ENCODE measurements at regions not wholly inside any gene's neighbourhood (a gene's known extent, or its start where the extent isn't known, plus 50 kb on each side); places are given as distances from the start of the nearest gene placed in this dataset.
A peak's percentile ranks its signal among the peaks of the same experiment; 100 is the strongest.
"Not testable (repeated sequence)": the region's sequence is repeated elsewhere in the genome, so short reads cannot be mapped to it uniquely, and the experiment has no call there.

GRCh38 chr16:17938546-17938945 lies 398.0 kb downstream of the NPIPA8 start:
- no peak for DNase-seq
- H3K9me3 Mint-ChIP-seq = no peaks in the 10 kb centered on the region
- H3K36me3 Mint-ChIP-seq (ENCODE audit: low read depth) = no peaks in the 10 kb centered on the region
- peaks cover 12% of the 10 kb centered on the region for H3K4me1 Mint-ChIP-seq (ENCODE audit: low read depth)
- no peak overlapping the region for H3K27ac Mint-ChIP-seq
- H3K27me3 Mint-ChIP-seq = peaks cover 4% of the 10 kb centered on the region
- H3K4me3 Mint-ChIP-seq = no peak overlapping the region

GRCh38 chr16:17936766-17937402 lies 399.7 kb downstream of the NPIPA8 start:
- no peak for DNase-seq
- Mint-ChIP-seq H3K4me1 (ENCODE audit: low read depth) (peaks cover 12% of the 10 kb centered on the region), H3K27me3 (no peaks in the 10 kb centered on the region), H3K4me3 (no peak overlapping the region), H3K36me3 (ENCODE audit: low read depth) (no peaks in the 10 kb centered on the region), H3K9me3 (no peaks in the 10 kb centered on the region), H3K27ac (no peak overlapping the region)

- no peaks in the 10 kb centered on the region for H3K4me1 Mint-ChIP-seq (ENCODE audit: low read depth)
- DNase-seq = no peak
- no peaks in the 10 kb centered on the region for H3K9me3 Mint-ChIP-seq
- no peak overlapping the region for H3K27ac Mint-ChIP-seq
- peaks cover 7% of the 10 kb centered on the region for H3K27me3 Mint-ChIP-seq
- H3K4me3 Mint-ChIP-seq = no peak overlapping the region
- no peaks in the 10 kb centered on the region for H3K36me3 Mint-ChIP-seq (ENCODE audit: low read depth)
Measured at GRCh38 chr16:17930280-17930679, 406.3 kb downstream of the NPIPA8 start.

- H3K4me3 Mint-ChIP-seq = no peak overlapping the region
- no peak for DNase-seq
- no peak overlapping the region for H3K27ac Mint-ChIP-seq
- H3K27me3 Mint-ChIP-seq = peaks cover 7% of the 10 kb centered on the region
- H3K36me3 Mint-ChIP-seq (ENCODE audit: low read depth) = no peaks in the 10 kb centered on the region
- no peaks in the 10 kb centered on the region for H3K4me1 Mint-ChIP-seq (ENCODE audit: low read depth)
- peaks cover 4% of the 10 kb centered on the region for H3K9me3 Mint-ChIP-seq
Measured at GRCh38 chr16:17926866-17927399, 409.6 kb downstream of the NPIPA8 start.

GRCh38 chr16:17926461-17926860 lies 410.1 kb downstream of the NPIPA8 start:
- Mint-ChIP-seq H3K4me1 (ENCODE audit: low read depth) (no peaks in the 10 kb centered on the region), H3K9me3 (peaks cover 4% of the 10 kb centered on the region), H3K4me3 (no peak overlapping the region), H3K27ac (no peak overlapping the region), H3K27me3 (peaks cover 7% of the 10 kb centered on the region), H3K36me3 (ENCODE audit: low read depth) (no peaks in the 10 kb centered on the region)
- no peak for DNase-seq

- Mint-ChIP-seq H3K9me3 (peaks cover 4% of the 10 kb centered on the region), H3K27me3 (peaks cover 7% of the 10 kb centered on the region), H3K27ac (no peak overlapping the region), H3K4me1 (ENCODE audit: low read depth) (no peaks in the 10 kb centered on the region), H3K4me3 (no peak overlapping the region), H3K36me3 (ENCODE audit: low read depth) (no peaks in the 10 kb centered on the region)
- no peak for DNase-seq
Measured at GRCh38 chr16:17925761-17926160, 410.8 kb downstream of the NPIPA8 start.

- H3K27me3 Mint-ChIP-seq = no peaks in the 10 kb centered on the region
- no peaks in the 10 kb centered on the region for H3K4me1 Mint-ChIP-seq (ENCODE audit: low read depth)
- H3K9me3 Mint-ChIP-seq = peaks cover 7% of the 10 kb centered on the region
- no peak overlapping the region for H3K27ac Mint-ChIP-seq
- no peak overlapping the region for H3K4me3 Mint-ChIP-seq
- no peaks in the 10 kb centered on the region for H3K36me3 Mint-ChIP-seq (ENCODE audit: low read depth)
- DNase-seq = peak; percentile 67
Measured at GRCh38 chr16:17921357-17921978, 415.1 kb downstream of the NPIPA8 start.

- Mint-ChIP-seq H3K27ac (no peak overlapping the region), H3K4me3 (no peak overlapping the region), H3K27me3 (peaks cover 7% of the 10 kb centered on the region), H3K9me3 (peaks cover 9% of the 10 kb centered on the region), H3K4me1 (ENCODE audit: low read depth) (no peaks in the 10 kb centered on the region), H3K36me3 (ENCODE audit: low read depth) (no peaks in the 10 kb centered on the region)
- no peak for DNase-seq
Measured at GRCh38 chr16:17917316-17918019, 419.1 kb downstream of the NPIPA8 start.

GRCh38 chr16:17915791-17916190 lies 420.7 kb downstream of the NPIPA8 start:
- Mint-ChIP-seq H3K4me3 (no peak overlapping the region), H3K36me3 (ENCODE audit: low read depth) (no peaks in the 10 kb centered on the region), H3K27me3 (peaks cover 7% of the 10 kb centered on the region), H3K27ac (no peak overlapping the region), H3K4me1 (ENCODE audit: low read depth) (no peaks in the 10 kb centered on the region), H3K9me3 (peaks cover 9% of the 10 kb centered on the region)
- DNase-seq = no peak

GRCh38 chr16:17914168-17914567 lies 422.4 kb downstream of the NPIPA8 start:
- Mint-ChIP-seq H3K27me3 (peaks cover 7% of the 10 kb centered on the region), H3K4me3 (no peak overlapping the region)

GRCh38 chr16:17911578-17911977 lies 425.0 kb downstream of the NPIPA8 start:
- not testable (repeated sequence) for H3K4me1 Mint-ChIP-seq (ENCODE audit: low read depth); H3K36me3 Mint-ChIP-seq (ENCODE audit: low read depth); H3K27ac Mint-ChIP-seq; DNase-seq; H3K4me3 Mint-ChIP-seq; H3K9me3 Mint-ChIP-seq
- H3K27me3 Mint-ChIP-seq = peaks cover 10% of the 10 kb centered on the region

More at GRCh38 chr16:17914168-17914567, 422.4 kb downstream of the NPIPA8 start:
- Mint-ChIP-seq H3K27ac (no peak overlapping the region), H3K4me1 (ENCODE audit: low read depth) (no peaks in the 10 kb centered on the region), H3K9me3 (peaks cover 11% of the 10 kb centered on the region), H3K36me3 (ENCODE audit: low read depth) (no peaks in the 10 kb centered on the region)
- DNase-seq = no peak

GRCh38 chr16:17906626-17907025 lies 429.9 kb downstream of the NPIPA8 start:
- not testable (repeated sequence) for H3K9me3 Mint-ChIP-seq; H3K4me1 Mint-ChIP-seq (ENCODE audit: low read depth); H3K4me3 Mint-ChIP-seq; H3K27ac Mint-ChIP-seq; H3K36me3 Mint-ChIP-seq (ENCODE audit: low read depth); DNase-seq
- peaks cover 14% of the 10 kb centered on the region for H3K27me3 Mint-ChIP-seq

GRCh38 chr16:17901309-17901708 lies 430.5 kb upstream of the XYLT1 start:
- H3K4me3 Mint-ChIP-seq = no peak overlapping the region
- peaks cover 16% of the 10 kb centered on the region for H3K27me3 Mint-ChIP-seq
- DNase-seq = no peak
- H3K4me1 Mint-ChIP-seq (ENCODE audit: low read depth) = no peaks in the 10 kb centered on the region
- H3K36me3 Mint-ChIP-seq (ENCODE audit: low read depth) = no peaks in the 10 kb centered on the region
- H3K9me3 Mint-ChIP-seq = peaks cover 4% of the 10 kb centered on the region
- no peak overlapping the region for H3K27ac Mint-ChIP-seq

- Mint-ChIP-seq H3K27ac (no peak overlapping the region), H3K27me3 (peaks cover 24% of the 10 kb centered on the region), H3K9me3 (no peaks in the 10 kb centered on the region), H3K4me3 (no peak overlapping the region), H3K36me3 (ENCODE audit: low read depth) (no peaks in the 10 kb centered on the region), H3K4me1 (ENCODE audit: low read depth) (no peaks in the 10 kb centered on the region)
- no peak for DNase-seq
Measured at GRCh38 chr16:17899141-17899540, 428.4 kb upstream of the XYLT1 start.

GRCh38 chr16:17887963-17888362 lies 417.2 kb upstream of the XYLT1 start:
- H3K4me3 Mint-ChIP-seq = no peak overlapping the region
- no peaks in the 10 kb centered on the region for H3K4me1 Mint-ChIP-seq (ENCODE audit: low read depth)
- no peak for DNase-seq
- H3K27ac Mint-ChIP-seq = no peak overlapping the region
- no peaks in the 10 kb centered on the region for H3K36me3 Mint-ChIP-seq (ENCODE audit: low read depth)
- peaks cover 19% of the 10 kb centered on the region for H3K27me3 Mint-ChIP-seq
- no peaks in the 10 kb centered on the region for H3K9me3 Mint-ChIP-seq
